H1 (cell line): ENCODE measurements at regions not wholly inside any gene's neighbourhood (a gene's known extent, or its start where the extent isn't known, plus 50 kb on each side); places are given as distances from the start of the nearest gene placed in this dataset.

Source experiments
- CTCF ChIA-PET: fragments of 300-600 bp; sonication (Branson Sonifier 250); formaldehyde crosslinking; loops from one replicate; lab custom pipeline; 2021; ENCODE audit not compliant: partially characterized antibody; lab: Charles Lee
- POLR2A ChIA-PET: fragments of 300-600 bp; sonication (Branson Sonifier 250); formaldehyde crosslinking; loops from one replicate; lab custom pipeline; 2021; ENCODE audit warnings: inconsistent platforms; ENCODE audit not compliant: partially characterized antibody; lab: Charles Lee
- DNase-seq, 2 experiments: peaks; one replicate each; pipeline versions ENCODE4 v3.0.0 to v3.0.0-alpha.2; 2010 to 2022; ENCODE audit warnings: low spot score in 2 of 2, low read depth in 1 of 2, mixed read lengths in 1 of 2
- FAIRE-seq: peaks from 2 replicates; lab custom pipeline; 2011; peaks lifted over from hg19 to GRCh38; lab: Jason Lieb, UNC
- H2AFZ ChIP-seq: 2 replicates; pipeline ENCODE4 v1.8.1; 2012; ENCODE audit warnings: low read length, inconsistent platforms
- H2AK5ac ChIP-seq: 2 replicates; pipeline ENCODE4 v1.6.1; 2013; ENCODE audit warnings: low read depth, low read length
- H2BK120ac ChIP-seq: replicated peaks from 2 replicates; pipeline ENCODE3; 2013; ENCODE audit warnings: low read depth, low read length, inconsistent platforms
- H2BK12ac ChIP-seq: 2 replicates; pipeline ENCODE4 v1.6.1; 2013; ENCODE audit warnings: low read depth, low read length
- H2BK15ac ChIP-seq: 2 replicates; pipeline ENCODE4 v1.6.1; 2013; ENCODE audit warnings: low read length
- H2BK20ac ChIP-seq: 2 replicates; pipeline ENCODE4 v1.6.1; 2013; ENCODE audit warnings: low read length
- H2BK5ac ChIP-seq: 2 replicates; pipeline ENCODE4 v1.6.1; 2013; ENCODE audit warnings: low read depth, low read length
- H3K14ac ChIP-seq: 2 replicates; pipeline ENCODE4 v1.6.1; 2013; ENCODE audit warnings: inconsistent platforms; ENCODE audit not compliant: insufficient read length
- H3K18ac ChIP-seq: 2 replicates; pipeline ENCODE4 v1.6.1; 2013; ENCODE audit warnings: low read length; ENCODE audit errors: extremely low read depth
- H3K23ac ChIP-seq: 2 replicates; pipeline ENCODE4 v1.6.1; 2013; ENCODE audit warnings: inconsistent platforms; ENCODE audit not compliant: insufficient read length
- H3K23me2 ChIP-seq: 2 replicates; pipeline ENCODE4 v1.6.1; 2013; ENCODE audit warnings: low read depth, low read length
- H3K27ac ChIP-seq: 2 replicates; pipeline ENCODE4 v1.6.1; 2011; ENCODE audit warnings: low read depth, low read length, inconsistent platforms
- H3K27me3 ChIP-seq, 4 experiments: replicated peaks in 1 of 4; 1 replicate in 1 of 4; 2 replicates in 3 of 4; pipeline versions ENCODE4 v1.6.1 to v1.8.1; 2011 to 2013; ENCODE audit warnings: low read length in 3 of 4, mild to moderate bottlenecking in 3 of 4, inconsistent platforms in 2 of 4, mixed read lengths in 2 of 4, moderate library complexity in 1 of 4; ENCODE audit not compliant: control insufficient read depth in 3 of 4, insufficient read depth in 3 of 4; ENCODE audit errors: extremely low read depth in 1 of 4
- H3K36me3 ChIP-seq, 4 experiments: 2 replicates each; pipeline versions ENCODE4 v1.6.1 to v1.8.1; 2011 to 2013; ENCODE audit warnings: mild to moderate bottlenecking in 4 of 4, low read length in 3 of 4, moderate library complexity in 2 of 4, control low read depth in 1 of 4, inconsistent platforms in 1 of 4; ENCODE audit not compliant: insufficient read depth in 4 of 4, control insufficient read depth in 2 of 4
- H3K4ac ChIP-seq: replicated peaks from 2 replicates; pipeline ENCODE3; 2013; ENCODE audit warnings: low read length, low read depth, mixed read lengths, inconsistent platforms; ENCODE audit not compliant: insufficient read length
- H3K4me1 ChIP-seq, 4 experiments: replicated peaks in 1 of 4; 1 replicate in 1 of 4; 2 replicates in 3 of 4; pipeline versions ENCODE4 v1.6.1 to v1.8.1; 2011 to 2013; ENCODE audit warnings: low read length in 3 of 4, inconsistent platforms in 2 of 4, mixed read lengths in 1 of 4; ENCODE audit not compliant: insufficient read depth in 4 of 4, control insufficient read depth in 3 of 4
- H3K4me2 ChIP-seq, 2 experiments: 2 replicates each; pipeline versions ENCODE4 v1.6.1 to v1.8.1; 2011 to 2013; ENCODE audit warnings: low read depth in 2 of 2, low read length in 2 of 2, control low read depth in 1 of 2, inconsistent platforms in 1 of 2, mild to moderate bottlenecking in 1 of 2; ENCODE audit not compliant: insufficient read depth in 1 of 2
- H3K4me3 ChIP-seq, 4 experiments: fragments of 200-600, 300-600 bp in 1 of 4; sonication (generic), shearing (Covaris generic), sonication (Bioruptor Twin) in 1 of 4; 2 replicates each; pipeline versions ENCODE4 v1.5.1 to v1.8.1; 2011 to 2016; ENCODE audit warnings: low read length in 4 of 4, low read depth in 3 of 4, control low read depth in 2 of 4, inconsistent platforms in 2 of 4, mild to moderate bottlenecking in 2 of 4, mixed read lengths in 1 of 4, moderate library complexity in 1 of 4; ENCODE audit not compliant: insufficient read depth in 2 of 4; ENCODE audit errors: extremely low read depth in 1 of 4
- H3K56ac ChIP-seq: replicated peaks from 2 replicates; pipeline ENCODE3; 2013; ENCODE audit warnings: low read depth, mild to moderate bottlenecking, mixed read lengths, low read length, inconsistent platforms; ENCODE audit not compliant: insufficient read length
- H3K79me1 ChIP-seq: 2 replicates; pipeline ENCODE4 v1.6.1; 2013; ENCODE audit warnings: low read depth, low read length, control low read depth
- H3K79me2 ChIP-seq, 2 experiments: 2 replicates each; pipeline versions ENCODE4 v1.6.1 to v1.8.1; 2012 to 2013; ENCODE audit warnings: low read length in 2 of 2, mild to moderate bottlenecking in 2 of 2, inconsistent platforms in 1 of 2; ENCODE audit not compliant: insufficient read depth in 2 of 2, control insufficient read depth in 1 of 2
- H3K9ac ChIP-seq, 4 experiments: replicated peaks in 1 of 4; 1 replicate in 1 of 4; 2 replicates in 3 of 4; pipeline versions ENCODE4 v1.6.1 to v1.8.1; 2011 to 2013; ENCODE audit warnings: low read depth in 3 of 4, low read length in 3 of 4, control low read depth in 2 of 4, mild to moderate bottlenecking in 2 of 4, moderate library complexity in 2 of 4, inconsistent platforms in 1 of 4; ENCODE audit errors: extremely low read depth in 1 of 4
- H3K9me3 ChIP-seq, 2 experiments: 2 replicates each; pipeline versions ENCODE4 v1.6.1 to v1.8.1; 2012 to 2013; ENCODE audit warnings: mild to moderate bottlenecking in 2 of 2, moderate library complexity in 2 of 2, control low read depth in 1 of 2, inconsistent platforms in 1 of 2, low read depth in 1 of 2, low read length in 1 of 2, mixed read lengths in 1 of 2; ENCODE audit not compliant: insufficient read depth in 2 of 2
- H4K20me1 ChIP-seq, 2 experiments: replicated peaks in 1 of 2; 2 replicates each; pipeline versions ENCODE3 to v1.8.1; 2011 to 2013; ENCODE audit warnings: inconsistent platforms in 2 of 2, low read length in 2 of 2, mild to moderate bottlenecking in 1 of 2; ENCODE audit not compliant: insufficient read depth in 2 of 2, control insufficient read depth in 1 of 2
- H4K5ac ChIP-seq: 2 replicates; pipeline ENCODE4 v1.6.1; 2013; ENCODE audit warnings: low read length, low read depth, mixed read lengths, inconsistent platforms; ENCODE audit not compliant: insufficient read length
- H4K8ac ChIP-seq: 2 replicates; pipeline ENCODE4 v1.8.0; 2013; ENCODE audit warnings: mild to moderate bottlenecking, moderate library complexity, low read length, inconsistent platforms; ENCODE audit not compliant: insufficient read depth; ENCODE audit errors: extremely low read depth
- H4K91ac ChIP-seq: replicated peaks from 2 replicates; pipeline ENCODE3; 2013; ENCODE audit warnings: low read length, mixed read lengths, inconsistent platforms; ENCODE audit not compliant: insufficient read length
- BACH1 ChIP-seq: IDR thresholded peaks from 2 replicates; pipeline ENCODE4 v1.6.1; 2012; ENCODE audit warnings: low read length, improper control_type of control experiment
- SIX5 ChIP-seq: IDR thresholded peaks from 2 replicates; pipeline ENCODE4 v1.6.1; 2011; ENCODE audit warnings: mild to moderate bottlenecking, low read depth, low read length
- USF2 ChIP-seq: IDR thresholded peaks from 2 replicates; pipeline ENCODE4 v1.6.1; 2011; ENCODE audit warnings: low read length, improper control_type of control experiment
- WGBS, 2 experiments: shearing (Covaris generic) in 1 of 2; methylation state at CpG; one replicate each; pipeline versions ENCODE4 v1.1.6 to v1.1.7; 2013 to 2015; ENCODE audit warnings: low lambda C conversion rate in 2 of 2, mixed read lengths in 2 of 2, inconsistent platforms in 1 of 2, low coverage in 1 of 2, missing lambda C conversion rate in 1 of 2; ENCODE audit not compliant: insufficient replicate concordance in 2 of 2, insufficient coverage in 1 of 2, insufficient read length in 1 of 2; ENCODE audit errors: extremely low coverage in 1 of 2, missing lambda C conversion rate in 1 of 2; 5-methylcytosine and 5-hydroxymethylcytosine counted together

GRCh38 chr7:17560966-17561365 lies 262.5 kb downstream of the AHR start:
- no peak overlapping the region for H3K23ac ChIP-seq
- no peaks in the 10 kb centered on the region for H3K79me2 ChIP-seq
- no peak overlapping the region for H3K18ac ChIP-seq
- no peak overlapping the region for H3K4ac ChIP-seq
- H3K4me3 ChIP-seq, result no peak overlapping the region
- H2BK15ac ChIP-seq, result no peak overlapping the region
- TF ChIP-seq BACH1 (no peak), SIX5 (no peak), USF2 (no peak)
- no peak overlapping the region for H2AK5ac ChIP-seq
- H4K20me1 ChIP-seq, result no peaks in the 10 kb centered on the region
- no peak overlapping the region for H3K4me2 ChIP-seq
- no peak overlapping the region for H3K14ac ChIP-seq
- no peaks in the 10 kb centered on the region for H3K4me1 ChIP-seq
- H3K36me3 ChIP-seq, result no peaks in the 10 kb centered on the region
- no peak overlapping the region for H2AFZ ChIP-seq
- H3K56ac ChIP-seq, result no peak overlapping the region
- H2BK12ac ChIP-seq, result no peak overlapping the region
- no peak overlapping the region for H4K5ac ChIP-seq
- ChIA-PET CTCF (interaction anchor here (0.7 kb wide), 1 partner anchor 19 kb away, joined by 4 read pairs; no protein-coding TSS in a partner anchor), POLR2A (no interaction called here)
- H3K79me1 ChIP-seq, result no peaks in the 10 kb centered on the region
- H3K27ac ChIP-seq, result no peak overlapping the region
- no peaks in the 10 kb centered on the region for H3K23me2 ChIP-seq
- DNase-seq (no peak), FAIRE-seq (no peak)
- H3K9me3 ChIP-seq, result no peaks in the 10 kb centered on the region
- H4K8ac ChIP-seq, result no peak overlapping the region
- no peak overlapping the region for H4K91ac ChIP-seq
- no peaks in the 10 kb centered on the region for H3K27me3 ChIP-seq
- no peak overlapping the region for H2BK120ac ChIP-seq
- no peak overlapping the region for H2BK20ac ChIP-seq
- no peak overlapping the region for H3K9ac ChIP-seq
- no peak overlapping the region for H2BK5ac ChIP-seq
- WGBS, 2 experiments, result 87% methylated on average over 2 of the region's 2 CpGs; no CpG with 5 or more reads in 1 of the 2 experiments
